ENCODE measurements at regions not wholly inside any gene's neighbourhood (a gene's known extent, or its start where the extent isn't known, plus 50 kb on each side); places are given as distances from the start of the nearest gene placed in this dataset.

- no peak for DNase-seq
- no peaks in the 10 kb centered on the region for H3F3A ChIP-seq (replicated peaks; ENCODE audit: insufficient read depth)
- no peaks in the 10 kb centered on the region for H3K9me2 ChIP-seq
- no peak overlapping the region for H3K4me3 ChIP-seq (ENCODE audit: low read depth in 2 of 2, low read length in 1 of 2)
- H4K20me1 ChIP-seq (ENCODE audit: insufficient read depth), result no peaks in the 10 kb centered on the region
- CTCF ChIA-PET, result no interaction called here
- no peaks in the 10 kb centered on the region for H3K36me3 ChIP-seq (replicated peaks in 1 of 2; ENCODE audit: control insufficient read depth in 1 of 2, insufficient read depth in 2 of 2, low read length in 1 of 2)
- no peak overlapping the region for H3K9ac ChIP-seq
- WGBS (ENCODE audit: low lambda C conversion rate), result 0% methylated on average over 1 of the region's 1 CpG
- no peaks in the 10 kb centered on the region for H3K4me1 ChIP-seq (ENCODE audit: control insufficient read depth in 1 of 2, insufficient read depth in 2 of 2, low read depth in 1 of 2, low read length in 1 of 2)
- POLR2A ChIA-PET, result no interaction called here
- no peak overlapping the region for H2AFZ ChIP-seq (ENCODE audit: low read depth)
- no peaks in the 10 kb centered on the region for H3K79me2 ChIP-seq (ENCODE audit: insufficient read depth)
- TF ChIP-seq NRF1 (IDR thresholded peaks at IDR 0.05; ENCODE audit: low read depth, low read length), result no peak
- TF ChIP-seq REST (IDR thresholded peaks at IDR 0.05; ENCODE audit: low read depth, low read length), result no peak
- no peak for TF ChIP-seq RFX5 (IDR thresholded peaks at IDR 0.05; ENCODE audit: low read length)
- no peak for TF ChIP-seq CTCF (IDR thresholded peaks at IDR 0.05)
- no peak for TF ChIP-seq ZBTB33 (IDR thresholded peaks at IDR 0.05; ENCODE audit: borderline replicate concordance, low read depth)
- TF ChIP-seq RXRA (IDR thresholded peaks at IDR 0.05; ENCODE audit: borderline replicate concordance, low read depth), result no peak
- no peak for TF ChIP-seq FOSL2 (IDR thresholded peaks at IDR 0.05; ENCODE audit: borderline replicate concordance, low read depth)
- TF ChIP-seq FOXJ3 (CRISPR knock-in tag; IDR thresholded peaks at IDR 0.05), result no peak
- TF ChIP-seq TCF12 (IDR thresholded peaks at IDR 0.05), result no peak
- TF ChIP-seq NFIC (IDR thresholded peaks at IDR 0.05; ENCODE audit: borderline replicate concordance), result no peak
- TF ChIP-seq TEAD4 (IDR thresholded peaks at IDR 0.05; ENCODE audit: borderline replicate concordance, insufficient read depth), result no peak
- no peak for TF ChIP-seq GATA2 (CRISPR knock-in tag; IDR thresholded peaks at IDR 0.05)
- TF ChIP-seq RCOR1 (IDR thresholded peaks at IDR 0.05; ENCODE audit: low read length), result no peak
- no peak for TF ChIP-seq CHD2 (IDR thresholded peaks at IDR 0.05; ENCODE audit: low read length, partially characterized antibody)
- TF ChIP-seq MXI1 (IDR thresholded peaks at IDR 0.05; ENCODE audit: low read depth, low read length), result no peak
- TF ChIP-seq GABPA (IDR thresholded peaks at IDR 0.05; ENCODE audit: low read depth), result no peak
- no peak for TF ChIP-seq USF1 (IDR thresholded peaks at IDR 0.05; ENCODE audit: borderline replicate concordance, low read depth)
- TF ChIP-seq FOXM1 (IDR thresholded peaks at IDR 0.05; ENCODE audit: low read depth), result no peak
- TF ChIP-seq EP300 (IDR thresholded peaks at IDR 0.05; ENCODE audit: borderline replicate concordance in 1 of 2, low read depth in 1 of 2, low read length in 1 of 2), result no peak
- no peak overlapping the region for H3K27ac ChIP-seq (ENCODE audit: low read depth in 2 of 2, low read length in 1 of 2)
- H3K27me3 ChIP-seq (ENCODE audit: insufficient read depth), result no peaks in the 10 kb centered on the region
- H3K4me2 ChIP-seq, result no peak overlapping the region
- no peaks in the 10 kb centered on the region for H3K9me3 ChIP-seq
Observed at GRCh38 chr14:40733206-40733605, 873.5 kb upstream of the LRFN5 start.
